Astrocyte of the spinal cord (primary cell): ENCODE measurements at regions not wholly inside any gene's neighbourhood (a gene's known extent, or its start where the extent isn't known, plus 50 kb on each side); places are given as distances from the start of the nearest gene placed in this dataset.

ENCODE experiments used
- DNase-seq: peaks from one replicate; pipeline ENCODE4 v3.0.0; 2011; ENCODE audit warnings: low read depth, low spot score
- H3K4me3 ChIP-seq: 2 replicates; pipeline ENCODE4 v1.5.1; 2011; ENCODE audit warnings: low read depth, mild to moderate bottlenecking, low read length, moderate library complexity
- in situ Hi-C: cut with HindIII; loops from 2 replicates; pipeline ENCODE4 v1.10.0; 2017; ENCODE audit warnings: low sequenced_read_pairs
- TF ChIP-seq, protein P1 (sequence below): IDR thresholded peaks from 2 replicates; pipeline ENCODE4 v1.5.1; 2012; ENCODE audit warnings: low read depth, mild to moderate bottlenecking, low read length, inconsistent platforms

DNA sequence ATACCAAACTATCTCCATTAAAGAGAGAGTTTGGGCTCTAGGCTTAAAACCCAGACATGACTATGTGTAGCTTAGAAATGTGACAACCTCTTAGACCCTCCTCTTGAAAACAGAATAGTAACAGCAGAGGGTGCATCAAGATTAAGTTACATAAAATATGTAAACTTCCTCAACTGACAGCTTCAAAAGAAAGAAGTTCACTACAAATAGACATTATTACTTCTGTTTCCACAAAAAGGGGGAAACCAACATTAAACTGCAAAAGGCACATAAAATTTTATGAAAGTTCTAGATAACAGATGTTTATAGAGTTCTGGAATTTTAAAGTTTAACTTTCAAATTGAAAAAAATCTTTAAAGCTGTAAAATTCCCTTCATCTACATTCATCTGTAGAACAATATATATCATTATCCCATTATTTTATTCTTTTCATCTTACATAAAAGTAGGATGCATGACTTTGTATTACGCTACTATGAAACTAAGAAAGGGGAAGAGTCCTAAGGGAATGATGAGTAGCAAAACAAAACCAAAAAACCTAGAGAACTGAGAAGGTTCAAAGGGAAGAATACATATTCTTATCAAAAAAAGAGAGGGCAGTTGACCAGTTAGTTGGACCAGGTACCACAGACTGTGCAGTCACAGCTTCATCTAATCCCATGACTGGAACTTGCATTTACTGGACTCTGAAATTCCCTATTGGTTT, 177.0 kb downstream of the SIPA1L2 start:
- TF ChIP-seq, protein P1, sequence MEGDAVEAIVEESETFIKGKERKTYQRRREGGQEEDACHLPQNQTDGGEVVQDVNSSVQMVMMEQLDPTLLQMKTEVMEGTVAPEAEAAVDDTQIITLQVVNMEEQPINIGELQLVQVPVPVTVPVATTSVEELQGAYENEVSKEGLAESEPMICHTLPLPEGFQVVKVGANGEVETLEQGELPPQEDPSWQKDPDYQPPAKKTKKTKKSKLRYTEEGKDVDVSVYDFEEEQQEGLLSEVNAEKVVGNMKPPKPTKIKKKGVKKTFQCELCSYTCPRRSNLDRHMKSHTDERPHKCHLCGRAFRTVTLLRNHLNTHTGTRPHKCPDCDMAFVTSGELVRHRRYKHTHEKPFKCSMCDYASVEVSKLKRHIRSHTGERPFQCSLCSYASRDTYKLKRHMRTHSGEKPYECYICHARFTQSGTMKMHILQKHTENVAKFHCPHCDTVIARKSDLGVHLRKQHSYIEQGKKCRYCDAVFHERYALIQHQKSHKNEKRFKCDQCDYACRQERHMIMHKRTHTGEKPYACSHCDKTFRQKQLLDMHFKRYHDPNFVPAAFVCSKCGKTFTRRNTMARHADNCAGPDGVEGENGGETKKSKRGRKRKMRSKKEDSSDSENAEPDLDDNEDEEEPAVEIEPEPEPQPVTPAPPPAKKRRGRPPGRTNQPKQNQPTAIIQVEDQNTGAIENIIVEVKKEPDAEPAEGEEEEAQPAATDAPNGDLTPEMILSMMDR: no peak
- in situ Hi-C loops: no loop called here
- H3K4me3 ChIP-seq: no peak overlapping the region
- DNase-seq: no peak

DNA sequence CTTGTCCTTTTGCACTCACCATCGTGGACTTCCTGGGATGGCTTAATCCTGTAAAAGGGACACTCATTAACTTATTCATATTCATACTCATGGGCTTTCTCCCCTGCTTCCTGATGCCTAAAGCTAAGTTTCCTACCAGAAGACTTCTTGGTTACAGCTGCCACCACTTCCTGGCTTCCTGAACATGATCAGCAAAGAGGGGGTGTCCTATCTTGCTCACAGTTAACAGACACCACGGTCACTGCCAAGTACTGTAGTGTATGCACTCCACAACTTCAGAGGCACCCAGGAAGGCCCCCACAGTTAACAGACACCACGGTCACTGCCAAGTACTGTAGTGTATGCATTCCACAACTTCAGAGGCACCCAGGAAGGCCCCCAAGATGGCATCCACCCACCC, 177.8 kb downstream of the SIPA1L2 start:
- in situ Hi-C loops: no loop called here
- no peak overlapping the region for H3K4me3 ChIP-seq
- TF ChIP-seq, protein P1: no peak
- no peak for DNase-seq

DNA sequence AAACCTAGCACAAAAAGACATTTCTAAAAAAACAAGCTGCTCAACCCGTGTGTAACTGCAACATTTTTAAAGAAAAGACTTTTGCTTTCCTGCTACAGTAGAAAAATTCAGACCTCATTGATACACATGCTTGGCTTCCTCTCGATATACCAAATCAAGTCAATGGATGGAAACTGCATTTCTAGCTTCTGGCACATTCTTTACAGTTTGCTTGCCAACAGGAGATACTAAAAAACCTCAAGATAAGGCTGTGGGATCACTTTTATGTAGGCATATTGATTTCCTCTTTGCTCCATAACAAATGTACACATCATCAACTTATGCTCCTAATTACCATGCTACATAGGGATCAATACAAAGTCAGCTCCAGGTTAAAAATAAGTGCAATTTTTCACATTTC, 178.4 kb downstream of the SIPA1L2 start:
- no peak overlapping the region for H3K4me3 ChIP-seq
- TF ChIP-seq, protein P1: no peak
- no peak for DNase-seq
- in situ Hi-C loops: no loop called here

DNA sequence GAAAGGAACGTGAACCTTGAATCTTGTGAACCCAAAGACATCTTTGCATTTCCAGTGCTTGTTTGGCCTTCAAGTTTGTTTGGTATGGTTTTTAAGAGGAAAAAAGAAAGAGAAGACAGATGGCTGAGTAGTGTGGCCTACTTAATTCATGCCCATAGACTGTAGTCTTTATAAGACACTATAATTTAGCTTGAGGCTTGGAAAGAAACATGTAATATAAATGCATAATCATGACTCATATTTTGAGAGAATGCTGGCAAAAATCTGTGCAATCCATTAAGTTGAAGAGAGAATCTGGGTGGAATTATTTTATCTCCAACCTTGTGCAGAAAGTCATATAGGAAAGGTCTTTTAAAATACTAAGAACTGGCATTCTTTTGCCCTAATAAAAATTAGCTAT, 179.3 kb downstream of the SIPA1L2 start:
- H3K4me3 ChIP-seq: no peak overlapping the region
- in situ Hi-C loops: no loop called here
- TF ChIP-seq, protein P1: no peak
- DNase-seq: no peak

DNA sequence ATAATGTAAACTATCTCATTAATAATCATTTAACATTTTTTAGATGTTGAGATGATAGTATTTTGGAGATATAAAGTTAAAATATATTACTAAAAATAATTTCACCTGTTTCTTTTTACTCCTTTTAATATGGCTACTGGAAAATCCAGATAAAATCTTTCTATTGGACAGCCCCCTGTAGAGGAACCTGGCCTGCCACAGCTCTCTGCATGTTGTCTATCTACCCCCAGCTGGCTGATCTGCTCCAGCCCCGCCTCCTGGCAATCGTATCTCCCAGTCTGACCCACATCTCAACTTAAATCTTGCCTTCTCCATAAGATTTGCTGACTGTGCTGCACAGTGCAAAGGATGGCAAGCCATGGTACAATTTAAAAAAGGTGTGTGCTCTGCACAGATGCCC, 182.8 kb downstream of the SIPA1L2 start:
- DNase-seq: no peak
- in situ Hi-C loops: no loop called here
- TF ChIP-seq, protein P1: no peak
- no peak overlapping the region for H3K4me3 ChIP-seq

DNA sequence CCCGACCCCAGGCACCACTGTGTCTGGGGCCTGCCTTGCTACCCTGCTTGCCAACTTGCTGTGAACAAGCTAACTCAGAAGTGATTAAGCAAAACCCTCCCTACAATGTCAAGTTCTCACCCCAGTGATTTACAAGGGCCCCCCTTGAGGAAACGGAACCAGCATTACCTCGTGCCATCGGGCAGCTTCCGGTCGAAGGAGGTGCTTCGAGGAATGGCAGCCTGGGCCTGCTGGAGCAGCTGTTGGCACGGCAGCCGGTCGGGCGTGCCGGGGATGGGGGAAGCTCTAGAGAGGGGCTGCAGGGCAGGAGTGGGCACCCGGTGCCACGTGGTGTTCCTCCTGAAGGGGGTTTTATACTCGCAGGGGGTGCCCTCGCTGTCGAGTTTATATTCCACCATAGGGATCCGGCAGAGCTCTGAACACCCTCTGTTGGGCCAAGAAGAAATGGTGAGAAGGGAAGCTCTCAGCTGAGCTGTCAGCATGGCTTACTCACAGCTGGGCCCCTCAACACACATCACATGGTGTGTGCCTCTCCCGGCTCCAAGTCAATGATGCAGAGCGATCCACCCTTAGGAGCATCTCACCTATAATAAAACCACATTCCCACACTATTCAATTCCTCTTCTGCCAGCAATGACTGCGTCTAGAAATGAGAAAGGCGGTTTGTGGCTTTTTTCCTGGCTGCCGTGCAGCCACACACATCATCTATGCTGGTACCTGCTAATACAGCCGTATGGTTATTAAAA, 184.4 kb downstream of the SIPA1L2 start:
- in situ Hi-C loops: no loop called here

More for the DNA sequence above, 184.4 kb downstream of the SIPA1L2 start:
- DNase-seq: peak; percentile 20
- TF ChIP-seq, protein P1: no peak
- H3K4me3 ChIP-seq: no peak overlapping the region
